H1 (cell line): ENCODE measurements at regions not wholly inside any gene's neighbourhood (a gene's known extent, or its start where the extent isn't known, plus 50 kb on each side); places are given as distances from the start of the nearest gene placed in this dataset.

Experiments used
- CBX5 ChIP-seq: fragments of 300-800, 300-1000 bp; sonication (generic); IDR thresholded peaks from 2 replicates; pipeline ENCODE4 v1.7.1; 2016; ENCODE audit warnings: antibody characterized with exemption, low read length, low read depth
- CTBP2 ChIP-seq: IDR thresholded peaks from 2 replicates; pipeline ENCODE4 v1.7.0; 2011; ENCODE audit warnings: borderline replicate concordance, mild to moderate bottlenecking, moderate library complexity, mixed read lengths, low read length; ENCODE audit not compliant: insufficient read depth, insufficient read length
- EP300 ChIP-seq, 2 experiments: IDR thresholded peaks; 1 replicate in 1 of 2; 2 replicates in 1 of 2; pipeline ENCODE4 v1.6.1; 2011 to 2012; ENCODE audit warnings: low read depth in 2 of 2, low read length in 2 of 2, mild to moderate bottlenecking in 2 of 2, borderline replicate concordance in 1 of 2, inconsistent platforms in 1 of 2, moderate library complexity in 1 of 2
- HDAC2 ChIP-seq, 2 experiments: fragments of 300-600 bp in 1 of 2; sonication (generic) in 1 of 2; IDR thresholded peaks; 2 replicates each; pipeline ENCODE4 v1.6.1; 2011 to 2012; ENCODE audit warnings: low read depth in 2 of 2, low read length in 2 of 2, mild to moderate bottlenecking in 2 of 2, moderate library complexity in 2 of 2, borderline replicate concordance in 1 of 2, inconsistent platforms in 1 of 2
- JUN ChIP-seq: IDR thresholded peaks from 2 replicates; pipeline ENCODE4 v1.6.1; 2011; ENCODE audit warnings: low read depth, mild to moderate bottlenecking, improper control_type of control experiment, low read length
- POLR2A ChIP-seq, 2 experiments: IDR thresholded peaks; 1 replicate in 1 of 2; 2 replicates in 1 of 2; pipeline ENCODE4 v1.6.1; 2011; ENCODE audit warnings: low read depth in 2 of 2, low read length in 2 of 2, mild to moderate bottlenecking in 2 of 2; ENCODE audit errors: control extremely low read depth in 1 of 2
- POLR2AphosphoS5 ChIP-seq: IDR thresholded peaks from 2 replicates; pipeline ENCODE4 v1.6.1; 2011; ENCODE audit warnings: low read depth, low read length
- SP1 ChIP-seq: IDR thresholded peaks from 2 replicates; pipeline ENCODE4 v1.6.1; 2011; ENCODE audit warnings: low read depth, low read length
- YY1 ChIP-seq: IDR thresholded peaks from 2 replicates; pipeline ENCODE4 v1.6.1; 2011; ENCODE audit warnings: low read depth, mild to moderate bottlenecking, low read length
- TF ChIP-seq, protein P1 (sequence below), 3 experiments: IDR thresholded peaks; 1 replicate in 2 of 3; 2 replicates in 1 of 3; pipeline versions ENCODE4 v1.5.1 to v1.6.1; 2011; ENCODE audit warnings: low read length in 3 of 3, mild to moderate bottlenecking in 3 of 3, inconsistent platforms in 2 of 3, low read depth in 1 of 3, moderate library complexity in 1 of 3; ENCODE audit not compliant: insufficient read depth in 1 of 3; ENCODE audit errors: control extremely low read depth in 1 of 3
- TF ChIP-seq, protein P2 (sequence below): IDR thresholded peaks from 2 replicates; pipeline ENCODE4 v1.6.1; 2011; ENCODE audit warnings: low read length, improper control_type of control experiment

DNA sequence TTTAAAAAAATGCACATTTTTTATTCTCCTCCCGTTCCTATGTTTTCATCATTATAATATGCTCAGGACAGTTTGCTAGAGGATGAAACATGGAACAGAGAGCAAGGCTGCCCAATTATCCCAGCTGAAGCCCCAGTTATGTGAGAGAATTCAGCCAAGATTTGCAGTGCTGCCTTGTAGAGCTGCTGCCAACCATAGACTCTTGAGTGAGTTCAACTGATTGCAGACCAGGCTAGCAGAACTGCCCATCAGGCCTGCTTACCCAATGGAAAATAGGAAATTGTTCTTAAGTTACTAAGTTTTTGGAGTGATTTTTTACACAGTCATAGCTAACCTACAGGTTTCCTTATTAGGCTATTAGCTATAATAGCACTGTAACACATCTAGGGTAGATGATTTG is 128.7 kb upstream of the VGLL2 start:
- no peak for TF ChIP-seq POLR2AphosphoS5
- no peak for TF ChIP-seq POLR2A (IDR thresholded peaks at IDR 0.05; ENCODE audit: control extremely low read depth in 1 of 2, low read depth in 2 of 2, low read length in 2 of 2)
- TF ChIP-seq CBX5, result no peak
- no peak for TF ChIP-seq HDAC2 (IDR thresholded peaks at IDR 0.05; ENCODE audit: borderline replicate concordance in 1 of 2, low read depth in 2 of 2, low read length in 2 of 2)
- no peak for TF ChIP-seq EP300 (IDR thresholded peaks at IDR 0.05; ENCODE audit: borderline replicate concordance in 1 of 2, low read depth in 2 of 2, low read length in 2 of 2)
- TF ChIP-seq, protein P1, sequence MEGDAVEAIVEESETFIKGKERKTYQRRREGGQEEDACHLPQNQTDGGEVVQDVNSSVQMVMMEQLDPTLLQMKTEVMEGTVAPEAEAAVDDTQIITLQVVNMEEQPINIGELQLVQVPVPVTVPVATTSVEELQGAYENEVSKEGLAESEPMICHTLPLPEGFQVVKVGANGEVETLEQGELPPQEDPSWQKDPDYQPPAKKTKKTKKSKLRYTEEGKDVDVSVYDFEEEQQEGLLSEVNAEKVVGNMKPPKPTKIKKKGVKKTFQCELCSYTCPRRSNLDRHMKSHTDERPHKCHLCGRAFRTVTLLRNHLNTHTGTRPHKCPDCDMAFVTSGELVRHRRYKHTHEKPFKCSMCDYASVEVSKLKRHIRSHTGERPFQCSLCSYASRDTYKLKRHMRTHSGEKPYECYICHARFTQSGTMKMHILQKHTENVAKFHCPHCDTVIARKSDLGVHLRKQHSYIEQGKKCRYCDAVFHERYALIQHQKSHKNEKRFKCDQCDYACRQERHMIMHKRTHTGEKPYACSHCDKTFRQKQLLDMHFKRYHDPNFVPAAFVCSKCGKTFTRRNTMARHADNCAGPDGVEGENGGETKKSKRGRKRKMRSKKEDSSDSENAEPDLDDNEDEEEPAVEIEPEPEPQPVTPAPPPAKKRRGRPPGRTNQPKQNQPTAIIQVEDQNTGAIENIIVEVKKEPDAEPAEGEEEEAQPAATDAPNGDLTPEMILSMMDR (IDR thresholded peaks at IDR 0.05; ENCODE audit: control extremely low read depth in 1 of 3, insufficient read depth in 1 of 3, low read depth in 1 of 3, low read length in 3 of 3), result no peak
- no peak for TF ChIP-seq SP1
- TF ChIP-seq CTBP2, result no peak
- no peak for TF ChIP-seq YY1
- TF ChIP-seq, protein P2, sequence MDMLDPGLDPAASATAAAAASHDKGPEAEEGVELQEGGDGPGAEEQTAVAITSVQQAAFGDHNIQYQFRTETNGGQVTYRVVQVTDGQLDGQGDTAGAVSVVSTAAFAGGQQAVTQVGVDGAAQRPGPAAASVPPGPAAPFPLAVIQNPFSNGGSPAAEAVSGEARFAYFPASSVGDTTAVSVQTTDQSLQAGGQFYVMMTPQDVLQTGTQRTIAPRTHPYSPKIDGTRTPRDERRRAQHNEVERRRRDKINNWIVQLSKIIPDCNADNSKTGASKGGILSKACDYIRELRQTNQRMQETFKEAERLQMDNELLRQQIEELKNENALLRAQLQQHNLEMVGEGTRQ, result no peak
- no peak for TF ChIP-seq JUN
